Right lung (tissue), 2 donors: ENCODE measurements at regions not wholly inside any gene's neighbourhood (a gene's known extent, or its start where the extent isn't known, plus 50 kb on each side); places are given as distances from the start of the nearest gene placed in this dataset.
"Not testable (repeated sequence)": the region's sequence is repeated elsewhere in the genome, so short reads cannot be mapped to it uniquely, and the experiment has no call there.

Experiments used
- DNase-seq, 2 donors: peaks; one replicate each; pipeline ENCODE4 v3.0.0-alpha.2; 2013

- DNase-seq = no peak
These were observed 455.0 kb downstream of the ZIC3 start for GRCh38 chrX:138020941-138021340.

GRCh38 chrX:138026211-138026610, 460.3 kb downstream of the ZIC3 start:
- DNase-seq = no peak

DNA sequence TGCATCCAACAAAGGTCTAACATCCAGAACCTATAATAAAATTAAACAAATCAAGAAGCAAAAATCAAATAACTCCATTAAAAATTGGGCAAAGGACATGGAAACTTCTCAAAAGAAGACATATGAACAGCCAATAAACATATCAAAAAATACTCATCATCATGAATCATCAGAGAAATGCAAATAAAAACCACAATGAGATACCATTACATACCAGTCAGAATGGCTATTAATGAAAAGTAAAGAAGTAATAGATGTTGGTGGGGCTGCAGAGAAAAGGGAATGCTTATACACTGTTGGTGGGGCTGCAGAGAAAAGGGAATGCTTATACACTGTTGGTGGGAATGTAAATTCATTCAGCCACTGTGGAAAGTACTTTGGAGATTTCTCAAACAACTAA, 465.8 kb downstream of the ZIC3 start:
- DNase-seq = no peak

- DNase-seq = no peak
These were observed 468.2 kb downstream of the ZIC3 start for GRCh38 chrX:138034136-138034535.

- DNase-seq = no peak
These were observed 471.6 kb downstream of the ZIC3 start for GRCh38 chrX:138037548-138037947.

DNA sequence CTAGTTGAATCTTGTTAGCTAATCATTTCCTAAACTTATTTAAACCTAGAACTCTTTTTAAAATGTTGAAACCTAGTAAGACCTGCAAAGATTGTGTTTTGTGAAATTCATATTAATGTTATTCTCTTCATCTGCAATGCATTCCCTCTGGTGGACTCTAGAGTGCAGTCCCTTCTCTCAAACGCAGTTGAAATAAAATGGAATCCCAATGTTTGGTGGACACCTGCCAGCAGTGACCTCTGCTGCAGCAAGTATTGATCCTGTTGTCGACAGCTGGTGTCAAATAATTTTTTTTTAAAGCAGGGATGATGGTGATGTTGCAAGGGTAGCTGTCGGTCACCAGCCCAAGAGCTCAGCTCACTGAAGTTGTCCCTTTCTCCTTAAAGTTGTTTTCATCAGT, 492.0 kb downstream of the ZIC3 start:
- DNase-seq = no peak

- no peak for DNase-seq
These were observed 493.0 kb downstream of the ZIC3 start for GRCh38 chrX:138058931-138059330.

DNA sequence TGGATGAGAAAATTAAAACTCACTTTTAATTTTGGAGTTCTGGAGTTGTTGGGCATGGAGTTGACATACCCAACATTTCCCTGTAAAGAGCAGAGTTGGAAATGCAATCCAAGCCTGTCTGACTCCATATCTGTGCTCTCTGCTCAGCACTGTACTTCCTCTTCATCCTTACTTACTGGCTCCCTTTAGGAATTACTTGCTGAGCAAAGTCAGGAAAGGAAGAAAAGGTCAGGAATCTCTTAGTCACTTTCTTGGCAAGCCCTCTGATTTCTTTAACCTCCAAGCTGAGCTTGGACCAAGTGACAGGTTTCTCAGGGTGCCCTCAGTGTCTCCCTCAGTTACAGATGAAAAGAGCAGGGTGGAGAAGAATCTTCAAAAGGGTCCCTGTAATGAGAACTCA, 501.5 kb downstream of the ZIC3 start:
- DNase-seq = no peak

GRCh38 chrX:138073626-138074025, 507.7 kb downstream of the ZIC3 start:
- no peak for DNase-seq

GRCh38 chrX:138082251-138082650, 516.3 kb downstream of the ZIC3 start:
- DNase-seq = peak; percentile 51

GRCh38 chrX:138082896-138083295, 517.0 kb downstream of the ZIC3 start:
- no peak for DNase-seq

GRCh38 chrX:138110910-138111309, 545.0 kb downstream of the ZIC3 start:
- not testable (repeated sequence) for DNase-seq

DNA sequence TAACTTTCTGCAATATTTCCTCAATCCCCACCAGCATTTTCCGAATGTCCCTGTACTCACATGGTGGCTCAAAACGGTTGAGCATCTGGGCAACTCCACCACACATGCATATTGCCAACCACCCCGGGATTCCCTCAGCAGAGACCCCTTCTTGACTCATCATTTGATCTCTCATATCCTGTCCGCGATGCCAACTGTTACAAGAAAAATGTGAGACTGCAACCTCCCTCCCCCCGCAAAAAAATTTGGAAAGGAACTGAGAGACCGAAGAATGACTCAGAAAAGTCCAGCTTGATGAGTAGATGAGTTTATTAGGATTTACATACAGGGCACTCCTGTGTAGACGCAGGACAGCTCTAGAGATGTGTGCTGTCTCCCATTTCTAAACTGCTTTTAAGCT, 561.4 kb downstream of the ZIC3 start:
- DNase-seq = no peak

DNA sequence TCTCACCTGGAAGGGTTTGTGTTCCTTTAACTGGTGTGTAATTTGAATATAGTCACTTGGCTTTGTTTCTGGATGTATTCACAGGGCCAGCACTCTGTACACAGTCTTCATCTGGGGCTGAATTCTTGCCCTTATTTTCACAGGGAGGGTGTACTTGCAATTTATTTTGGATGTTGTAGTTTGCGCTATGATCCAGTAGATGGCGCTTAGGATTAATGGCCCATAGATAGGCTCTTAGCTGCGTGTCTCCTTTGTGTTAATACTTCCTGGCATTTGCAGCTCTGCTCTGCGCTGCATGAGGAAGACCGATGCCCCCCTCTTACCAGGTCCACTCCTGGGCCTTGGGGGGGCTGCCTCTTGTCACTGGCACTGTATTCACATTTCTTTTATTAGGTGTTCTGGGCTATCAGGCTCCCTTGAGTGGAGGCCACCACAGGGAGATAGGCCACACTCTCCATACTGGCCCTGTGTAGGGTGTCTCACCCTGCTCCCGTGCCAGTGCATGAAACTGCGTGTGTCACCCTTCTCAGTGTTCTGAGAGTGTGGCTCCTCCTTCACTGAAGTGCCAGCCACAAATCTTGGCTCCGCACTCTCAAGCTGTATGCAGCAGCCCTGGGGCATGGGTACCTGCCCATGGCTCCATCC, 562.2 kb downstream of the ZIC3 start:
- peak; percentile 18 to 21 for DNase-seq

DNA sequence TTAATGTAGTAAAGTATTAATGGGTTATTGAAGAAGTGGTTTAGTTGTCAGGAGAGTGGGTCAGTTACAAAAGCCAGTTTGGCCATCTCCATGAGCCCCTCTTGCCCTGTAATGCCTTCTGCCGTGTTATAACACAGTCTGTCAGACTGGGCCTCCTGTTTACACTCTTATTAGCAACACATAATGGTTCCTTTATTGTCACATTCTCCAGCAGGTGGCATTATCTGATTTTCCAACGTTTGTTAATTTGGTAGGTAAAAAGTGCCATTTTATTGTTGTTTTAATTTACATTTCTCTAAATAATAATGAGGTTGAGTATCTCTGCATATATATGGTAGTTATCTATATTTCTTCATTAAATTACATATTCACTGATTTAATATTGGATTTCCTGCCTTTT, 560.8 kb downstream of the FGF13 start:
- no peak for DNase-seq

GRCh38 chrX:138157850-138158249, 553.7 kb downstream of the FGF13 start:
- no peak for DNase-seq

DNA sequence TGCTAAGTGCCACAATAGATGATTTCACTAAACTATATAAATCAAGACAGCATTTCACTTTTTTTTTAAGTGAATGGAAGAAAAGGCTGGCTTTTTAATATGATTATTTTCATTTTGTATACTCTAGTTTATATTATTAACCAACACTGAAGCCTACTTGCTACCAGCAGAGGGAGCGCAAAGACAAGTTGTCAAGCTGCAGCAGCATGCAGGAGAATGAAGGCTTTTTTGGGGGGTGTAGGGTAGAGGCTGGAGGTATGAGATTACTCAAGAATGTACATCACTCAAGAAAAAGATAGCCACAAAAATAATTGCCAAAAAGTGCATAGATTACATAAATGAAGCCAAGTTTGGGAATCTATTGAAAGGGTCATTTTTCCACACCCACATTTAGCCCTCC, 519.5 kb downstream of the FGF13 start:
- peak in 1 of 2 donors; percentile 13 for DNase-seq

DNA sequence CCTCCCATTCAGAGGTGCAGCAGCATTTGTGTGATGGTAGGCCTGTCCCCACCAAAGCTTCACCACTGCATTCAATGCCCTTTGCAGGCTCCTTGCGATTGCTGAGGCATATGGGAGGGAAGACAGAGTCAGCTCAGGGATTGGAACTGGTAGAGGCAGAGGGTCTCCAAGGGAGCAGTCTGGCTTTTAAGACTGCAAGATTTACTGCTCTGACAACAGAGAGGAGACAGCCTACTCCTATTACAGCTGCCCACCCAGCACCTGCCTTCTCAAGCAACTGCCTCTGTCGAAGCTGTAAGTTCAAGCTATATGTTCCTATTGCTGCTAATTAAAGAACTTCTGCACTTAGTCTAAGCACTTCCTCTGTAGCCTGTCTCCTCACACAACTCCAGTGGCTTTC, 481.8 kb downstream of the FGF13 start:
- no peak for DNase-seq

DNA sequence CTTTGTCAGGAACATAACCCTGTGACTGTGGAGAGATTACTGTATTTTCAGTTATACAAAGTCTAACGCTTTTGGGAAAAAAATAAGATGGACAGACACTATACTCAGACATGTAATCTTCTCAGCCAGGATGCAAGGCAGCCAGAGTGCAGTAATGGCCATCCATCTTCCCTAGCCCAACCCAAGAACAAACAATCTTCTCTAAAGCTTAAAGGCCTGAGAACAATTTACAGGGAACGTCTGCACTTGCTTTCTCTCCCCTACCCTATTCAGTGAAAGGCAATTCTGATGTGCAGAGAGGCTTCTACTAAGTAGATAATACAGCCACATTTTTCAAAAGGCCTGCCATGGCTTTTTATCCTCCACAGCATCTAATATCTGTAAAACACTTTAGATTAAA, 471.3 kb downstream of the FGF13 start:
- DNase-seq = no peak

DNA sequence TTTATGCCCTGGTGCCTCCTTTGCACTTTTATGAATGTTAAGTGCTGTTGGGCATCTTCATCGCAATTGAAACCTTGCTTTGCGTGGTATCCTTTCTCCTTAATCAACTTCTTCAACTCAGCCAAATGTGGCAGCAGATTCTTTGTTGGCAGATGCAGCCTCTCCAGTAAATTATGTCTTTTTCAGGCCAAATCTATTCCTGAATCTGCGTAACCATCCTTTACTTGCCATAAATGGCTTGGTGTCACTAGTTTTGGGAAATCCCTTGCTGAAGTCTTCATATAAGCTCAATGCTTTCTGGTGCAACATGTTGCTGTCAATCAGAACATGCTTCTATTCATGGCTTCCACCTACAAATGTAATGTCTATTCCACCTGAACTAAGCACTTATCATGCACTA, 457.5 kb downstream of the FGF13 start:
- no peak for DNase-seq

- no peak for DNase-seq
These were observed 456.1 kb downstream of the FGF13 start for GRCh38 chrX:138255373-138255772.

GRCh38 chrX:138264095-138264494, 447.4 kb downstream of the FGF13 start:
- not testable (repeated sequence) for DNase-seq

DNA sequence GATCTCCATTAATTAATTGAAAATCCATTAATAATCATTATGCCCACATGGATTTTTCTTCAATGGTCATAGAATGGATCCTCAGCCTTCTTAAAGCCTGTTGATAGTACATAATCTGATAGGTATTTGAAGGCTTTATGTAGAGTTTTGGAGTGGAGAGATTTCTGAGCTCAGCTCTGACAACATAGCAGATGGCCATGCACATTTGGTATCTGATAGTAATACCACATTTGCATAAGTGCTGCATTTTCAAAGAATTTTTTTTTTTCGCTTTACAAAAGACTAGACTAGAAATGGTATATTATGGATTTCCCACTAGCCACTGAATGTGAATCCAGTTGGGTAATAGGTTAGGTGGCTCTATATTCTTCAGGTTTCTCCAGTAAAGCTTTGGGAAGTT, 440.6 kb downstream of the FGF13 start:
- DNase-seq = no peak

DNA sequence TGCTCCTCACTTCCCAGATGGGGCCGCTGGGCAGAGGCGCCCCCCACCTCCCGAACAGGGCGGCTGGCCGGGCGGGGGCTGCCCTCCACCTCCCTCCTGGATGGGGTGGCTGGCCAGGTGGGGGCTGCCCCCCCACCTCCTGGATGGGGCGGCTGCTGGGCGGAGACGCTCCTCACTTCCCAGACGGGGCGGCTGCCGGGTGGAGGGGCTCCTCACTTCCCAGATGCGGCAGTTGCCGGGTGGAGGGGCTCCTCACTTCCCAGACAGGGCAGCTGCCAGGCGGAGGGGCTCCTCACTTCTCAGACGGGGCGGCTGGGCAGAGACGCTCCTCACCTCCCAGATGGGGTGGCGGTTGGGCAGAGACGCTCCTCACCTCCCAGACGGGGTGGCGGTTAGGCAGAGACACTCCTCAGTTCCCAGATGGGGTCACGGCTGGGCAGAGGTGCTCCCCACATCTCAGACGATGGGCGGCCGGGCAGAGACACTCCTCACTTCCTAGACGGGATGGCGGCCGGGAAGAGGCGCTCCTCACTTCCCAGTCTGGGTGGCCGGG, 428.8 kb downstream of the FGF13 start:
- DNase-seq = not testable (repeated sequence)
